Activated CD4-positive, alpha-beta T cell treated with anti-CD3 and anti-CD28 coated beads, Interleukin-2, amount 50 U/mL, for 16 hours (primary cell): ENCODE measurements at regions not wholly inside any gene's neighbourhood (a gene's known extent, or its start where the extent isn't known, plus 50 kb on each side); places are given as distances from the start of the nearest gene placed in this dataset.

ENCODE experiments used
- DNase-seq: peaks from one replicate; pipeline ENCODE4 v3.0.0-alpha.2; 2020

DNA sequence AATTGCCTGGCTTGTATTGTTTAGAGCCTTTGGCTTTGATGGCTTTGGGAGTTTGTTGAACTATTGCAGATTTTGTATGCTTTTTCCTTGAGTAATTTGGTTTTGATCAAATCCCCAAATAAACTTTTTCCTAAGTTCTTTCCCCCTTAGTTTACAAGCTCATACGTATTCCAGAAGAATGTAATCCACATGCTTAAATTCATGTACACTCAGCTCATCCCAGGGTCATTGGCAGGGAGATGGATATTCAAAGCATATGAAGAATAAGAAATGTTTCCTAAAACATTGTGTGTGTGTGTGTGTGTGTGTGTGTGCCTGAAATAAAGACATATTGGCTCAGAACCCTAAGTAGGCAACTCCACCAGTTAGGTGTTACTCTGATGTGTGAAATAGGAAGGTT, 89.4 kb downstream of the TMEM30B start:
- no peak for DNase-seq

DNA sequence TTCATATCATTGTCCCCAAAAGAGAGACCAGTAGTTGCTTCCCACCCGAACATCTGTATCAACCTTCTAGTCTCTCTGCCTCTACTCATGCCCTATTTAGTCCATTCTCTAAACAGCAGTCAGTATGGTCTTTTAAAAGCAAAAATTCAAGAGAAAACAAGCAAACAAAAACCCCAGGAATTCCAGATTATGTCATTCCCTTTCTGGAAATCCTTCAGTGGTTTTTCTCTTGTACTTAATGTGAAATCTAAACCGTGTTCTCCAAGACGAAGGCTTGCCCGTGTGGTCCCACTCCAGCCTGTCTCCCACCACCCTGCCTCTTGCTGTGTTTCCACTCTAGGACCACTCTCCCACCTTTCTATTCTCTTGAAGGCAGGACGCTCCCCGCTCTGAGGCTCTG, 90.8 kb downstream of the TMEM30B start:
- DNase-seq: no peak

- peak; percentile 27 for DNase-seq
These were observed 91.9 kb downstream of the TMEM30B start for GRCh38 chr14:61188978-61189808.

- no peak for DNase-seq
These were observed 92.9 kb downstream of the TMEM30B start for GRCh38 chr14:61188196-61188595.

- no peak for DNase-seq
These were observed 93.8 kb downstream of the TMEM30B start for GRCh38 chr14:61187196-61187905.

DNA sequence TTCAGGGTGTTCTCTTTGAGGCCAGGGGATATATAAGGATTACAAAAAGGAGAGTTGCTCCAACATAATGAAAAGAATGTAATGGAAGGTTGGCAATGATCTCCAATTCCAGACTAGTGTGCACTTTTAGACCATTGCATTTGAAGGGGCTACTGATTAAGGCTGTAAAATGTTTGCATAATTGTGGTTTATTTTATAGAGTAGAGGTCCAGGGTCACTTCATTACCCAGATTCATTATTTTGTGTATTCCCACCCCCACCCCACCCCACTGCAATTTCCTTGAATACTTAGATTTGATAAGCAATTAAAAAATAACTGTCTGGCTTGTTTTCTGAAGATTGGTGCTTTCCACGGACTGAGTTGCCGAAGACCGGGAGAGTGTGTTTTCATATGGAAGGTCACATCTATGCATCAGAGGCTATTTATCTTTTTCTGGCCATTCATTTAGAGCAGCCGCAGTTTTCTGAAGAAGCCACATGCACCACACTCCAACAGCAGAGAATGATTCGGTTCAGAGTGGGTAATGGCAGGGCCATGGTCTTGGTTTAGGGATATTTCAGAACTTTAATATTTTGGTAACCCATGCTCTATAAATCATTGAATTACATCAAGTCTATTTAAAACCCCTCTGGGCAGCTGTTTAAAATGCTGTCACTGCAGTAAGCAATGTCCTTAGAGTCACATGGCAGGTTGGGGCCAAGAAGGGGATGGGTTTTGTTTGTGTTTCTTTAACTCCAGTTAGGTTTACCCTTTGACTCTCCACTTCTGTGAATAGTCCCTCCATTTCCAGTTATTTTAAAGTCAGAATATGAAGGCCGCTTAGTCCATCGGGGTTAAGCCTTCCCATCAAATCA, 94.6 kb downstream of the TMEM30B start:
- DNase-seq: no peak

DNA sequence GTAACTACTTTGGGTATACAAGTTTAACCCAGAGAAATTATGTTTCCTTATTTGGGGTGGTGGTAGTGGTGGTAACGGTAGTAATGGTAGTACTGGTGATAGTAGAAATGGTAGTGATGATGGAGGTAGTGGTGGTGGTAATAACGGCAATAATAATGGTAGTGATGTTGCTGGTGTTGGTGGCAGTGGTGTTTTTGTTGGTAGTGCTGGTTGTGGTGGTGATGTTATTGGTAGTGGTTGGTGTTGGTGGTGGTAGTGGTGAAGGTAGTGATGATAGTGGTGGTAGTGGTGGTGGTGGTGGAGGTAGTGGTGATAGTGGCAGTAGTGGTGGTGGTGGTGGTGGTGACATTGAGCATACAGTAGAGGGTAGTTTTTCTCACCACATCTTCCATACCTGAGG, 95.6 kb downstream of the TMEM30B start:
- no peak for DNase-seq

DNA sequence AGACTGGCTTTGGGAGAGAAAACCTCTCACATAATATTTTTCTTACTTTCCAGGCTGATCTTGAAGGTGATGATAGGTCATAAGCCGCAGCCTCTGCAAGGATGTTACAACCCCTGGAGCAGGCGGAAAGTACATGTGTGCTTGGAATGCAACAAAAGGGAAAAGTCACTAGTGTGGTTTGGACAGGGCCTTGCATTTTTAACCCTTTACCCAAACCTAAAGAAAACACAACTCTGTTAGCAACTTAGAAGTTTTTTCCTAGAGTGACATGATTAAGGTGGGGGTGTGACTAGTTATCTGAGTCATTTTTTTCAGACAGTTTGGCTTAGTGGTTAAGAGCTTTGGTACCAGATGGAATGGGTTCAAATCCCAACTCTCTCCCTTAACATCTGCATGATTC, 97.0 kb downstream of the TMEM30B start:
- DNase-seq: no peak

DNA sequence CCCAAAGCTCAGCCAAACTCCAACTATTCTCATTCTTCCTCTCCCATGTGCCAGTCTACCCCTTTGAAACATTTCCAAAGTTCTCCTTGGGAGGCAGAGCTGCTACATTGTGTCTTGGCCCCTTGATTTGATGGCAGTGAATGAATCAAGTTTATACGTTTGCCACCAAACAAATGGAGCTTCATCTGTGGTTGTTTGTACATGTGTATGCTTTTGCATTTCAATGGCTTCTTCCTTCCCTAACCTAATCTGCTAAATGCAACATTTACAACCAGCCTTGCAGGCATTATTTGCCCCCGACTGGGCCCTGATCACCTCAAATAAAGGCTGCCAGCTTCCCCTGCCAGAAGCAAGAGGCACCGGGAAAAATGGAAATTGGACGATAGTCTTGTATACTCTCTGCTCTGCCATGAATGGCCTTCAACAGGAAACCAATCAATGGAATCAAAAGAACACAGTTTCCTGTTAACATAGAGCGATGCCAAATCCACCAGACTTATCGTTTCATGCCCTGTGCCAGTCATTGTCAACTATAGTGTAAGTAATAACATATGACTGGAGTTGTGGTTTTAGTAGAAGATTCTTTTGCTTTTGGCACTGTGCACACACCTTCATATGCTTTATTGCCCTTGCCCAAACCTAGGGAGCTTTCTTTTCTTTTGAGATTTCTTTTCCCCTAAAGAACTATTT, 97.8 kb downstream of the TMEM30B start:
- DNase-seq: no peak

DNA sequence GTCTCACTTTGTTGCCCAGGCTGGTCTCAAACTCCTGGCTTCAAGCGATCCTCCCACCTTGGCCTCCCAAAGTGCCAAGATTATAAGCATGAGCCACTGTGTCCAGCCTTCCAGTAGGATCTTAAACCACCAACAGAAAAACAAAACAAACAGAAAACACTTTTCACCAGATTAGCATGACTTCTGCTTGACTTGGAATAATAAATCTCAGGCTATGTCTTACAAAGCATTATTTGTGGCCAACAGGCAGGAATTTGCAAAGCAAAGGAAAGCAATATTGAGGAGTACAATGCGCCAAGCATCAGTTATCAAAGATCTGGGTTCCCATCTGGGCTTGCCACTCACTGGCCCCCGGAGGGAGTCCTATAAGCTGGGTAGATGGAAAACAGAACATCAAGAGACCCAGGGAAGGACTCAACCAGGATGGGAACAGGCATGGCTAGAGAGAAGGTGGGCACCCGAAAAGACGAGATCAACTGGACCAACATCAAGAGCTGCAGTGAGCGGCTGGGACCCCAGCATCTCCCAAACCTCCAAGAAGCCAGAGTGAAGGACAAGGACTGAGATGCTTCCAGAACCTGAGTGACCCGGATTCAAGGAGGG, 101.2 kb downstream of the TMEM30B start:
- DNase-seq: no peak

DNA sequence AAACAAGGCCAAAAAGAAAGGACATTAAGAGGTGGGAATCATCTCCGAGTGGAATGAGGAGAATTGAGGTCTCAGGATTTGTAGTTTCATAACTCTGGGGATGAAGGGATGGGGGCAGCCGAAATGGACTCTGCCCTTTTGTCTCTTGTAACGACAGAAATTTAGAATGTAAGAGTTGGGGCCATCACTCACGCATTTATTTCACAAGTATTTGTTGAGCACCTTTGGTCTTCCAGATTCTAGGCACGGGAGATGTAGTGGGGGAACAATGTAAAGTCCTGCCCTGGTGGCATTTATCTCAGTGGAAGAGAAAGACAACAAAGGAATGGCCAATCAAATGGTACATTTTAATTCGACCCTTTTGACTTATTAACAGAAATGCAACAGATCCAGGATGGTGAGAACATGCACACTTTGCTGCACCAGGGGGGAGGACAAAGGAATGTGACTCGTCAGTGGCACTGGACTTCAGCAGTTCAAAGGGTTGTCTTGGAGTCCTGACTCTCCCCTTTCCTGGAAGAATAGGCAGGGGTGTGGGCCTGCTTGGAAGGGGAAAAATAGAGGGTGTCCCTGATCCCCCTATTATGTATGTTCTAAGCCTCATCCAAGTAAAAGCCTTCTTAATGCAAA, 102.0 kb downstream of the TMEM30B start:
- DNase-seq: no peak

GRCh38 chr14:61178226-61179060, 102.7 kb downstream of the TMEM30B start:
- DNase-seq: peak; percentile 46

DNA sequence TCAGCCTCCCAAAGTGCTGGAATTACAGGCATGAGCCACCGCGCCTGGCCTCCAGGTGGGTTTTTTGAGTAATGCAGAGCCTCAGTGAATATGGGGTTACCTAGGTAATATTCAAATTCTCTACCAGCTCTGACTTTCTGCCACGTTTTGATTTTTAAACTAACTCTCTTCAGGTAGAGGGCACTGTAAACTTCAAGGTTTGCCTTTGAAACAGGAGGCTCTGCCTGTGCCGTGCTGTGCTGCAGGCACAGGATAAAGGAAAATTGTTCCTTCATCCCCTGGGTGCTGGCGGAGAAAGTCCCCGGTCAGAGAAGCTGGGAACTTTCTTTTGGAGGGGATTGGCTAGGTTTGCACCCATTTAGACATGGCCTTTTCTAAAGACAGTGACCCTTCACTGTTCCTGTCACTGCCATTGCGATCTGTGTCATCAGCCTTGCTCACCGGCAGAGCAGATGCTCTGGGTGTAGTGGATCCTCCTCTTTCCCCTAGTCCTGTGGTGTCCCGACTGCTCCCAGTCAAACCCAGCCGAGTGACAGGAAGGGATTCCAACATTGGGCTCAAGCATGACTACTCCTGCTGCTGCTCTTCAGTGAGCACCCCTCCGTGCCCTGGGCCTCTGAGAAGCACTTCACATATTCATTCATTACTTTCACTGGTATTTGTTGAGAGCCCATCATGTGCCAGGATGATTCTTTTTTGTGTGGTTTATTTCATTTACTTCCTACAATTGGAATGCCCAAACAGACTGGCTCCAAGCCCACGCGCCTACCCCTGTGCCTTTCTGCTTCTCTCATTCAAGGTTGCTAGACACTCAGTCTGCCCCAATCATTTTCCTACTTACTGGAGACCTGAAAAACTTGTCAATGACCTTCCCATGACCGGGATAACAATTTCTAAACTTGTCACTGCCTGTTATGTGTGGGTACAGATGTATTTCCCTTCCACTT, 103.6 kb downstream of the TMEM30B start:
- DNase-seq: no peak

- DNase-seq: no peak
These were observed 104.5 kb downstream of the TMEM30B start for GRCh38 chr14:61176686-61177085.

GRCh38 chr14:61174987-61175386, 106.2 kb downstream of the TMEM30B start:
- DNase-seq: no peak

GRCh38 chr14:61174441-61174891, 106.7 kb downstream of the TMEM30B start:
- DNase-seq: no peak

DNA sequence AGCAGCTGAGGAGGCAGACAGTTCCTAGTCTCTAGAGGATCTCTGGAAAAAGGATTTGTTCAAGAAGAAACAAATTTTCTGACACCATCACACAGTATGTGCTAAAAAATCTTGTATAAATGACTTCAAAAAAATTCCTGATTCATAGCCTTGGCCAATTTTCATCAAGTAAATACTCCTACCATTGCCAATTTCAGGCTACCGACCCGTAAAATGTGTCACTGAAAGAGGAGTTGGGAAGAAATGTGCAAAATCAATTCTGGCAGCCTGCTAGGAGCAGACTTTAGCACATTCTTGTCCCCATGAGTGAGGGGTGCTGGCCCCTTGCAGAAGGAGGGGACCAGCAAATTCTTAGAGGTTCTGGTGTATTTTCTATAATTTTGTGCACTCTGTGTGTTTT, 109.4 kb downstream of the TMEM30B start:
- no peak for DNase-seq

DNA sequence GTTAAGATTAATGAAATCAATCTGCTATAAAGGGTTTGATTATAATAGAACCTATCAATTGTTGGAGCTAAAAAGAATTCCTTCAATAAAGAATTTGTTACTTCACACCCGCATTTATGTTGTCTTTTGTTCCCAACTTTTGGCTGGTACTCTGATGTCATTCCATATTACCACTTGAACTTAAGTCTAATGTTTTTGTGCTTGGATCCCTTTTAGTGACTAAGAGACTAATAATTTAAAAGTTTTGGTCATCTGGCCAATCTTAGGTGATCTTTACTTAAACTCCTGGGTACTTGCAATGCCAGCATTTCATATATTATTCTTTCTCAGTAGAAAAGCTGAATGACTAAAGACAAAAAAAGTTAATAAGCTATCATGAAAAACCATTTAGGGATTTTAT, 113.0 kb downstream of the TMEM30B start:
- DNase-seq: no peak

DNA sequence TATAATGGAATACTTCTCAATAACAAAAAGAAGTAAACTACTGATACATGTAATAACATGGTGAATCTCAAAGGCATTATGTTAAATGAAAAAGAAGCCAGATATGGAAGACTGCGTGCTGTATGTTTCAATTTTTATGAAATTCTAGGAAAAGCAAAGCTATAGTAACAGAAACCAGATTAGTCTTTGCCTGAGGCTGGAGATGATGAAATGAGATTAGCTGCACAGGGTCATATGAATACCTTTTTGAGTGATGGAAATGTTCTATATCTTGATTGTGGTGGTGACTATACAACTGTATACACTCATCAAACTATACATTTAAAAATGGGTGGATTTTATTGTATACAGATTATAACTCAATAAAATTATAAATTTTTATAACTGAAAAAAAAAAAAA, 113.5 kb downstream of the TMEM30B start:
- DNase-seq: no peak

DNA sequence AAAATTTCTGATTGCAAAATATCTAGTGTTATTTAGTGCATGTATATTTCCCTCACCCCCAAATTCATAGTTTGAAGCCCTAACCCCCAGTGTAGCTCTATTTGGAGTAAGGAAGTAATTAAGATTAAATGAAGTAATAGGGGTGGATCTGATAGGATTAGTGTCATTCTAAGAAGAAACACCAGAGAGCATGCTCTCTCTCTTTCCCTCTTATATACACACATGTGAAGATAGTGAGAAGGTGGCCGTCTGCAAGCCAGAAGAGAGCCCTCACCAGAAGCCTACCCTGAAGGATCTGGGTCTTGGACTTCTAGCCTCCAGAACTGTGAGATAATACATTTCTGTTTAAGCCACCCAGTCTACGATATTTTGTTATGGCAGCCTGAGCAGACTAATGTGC, 120.3 kb downstream of the TMEM30B start:
- DNase-seq: no peak
